RWPE2 (cell line): ENCODE measurements at regions not wholly inside any gene's neighbourhood (a gene's known extent, or its start where the extent isn't known, plus 50 kb on each side); places are given as distances from the start of the nearest gene placed in this dataset.

Source experiments
- ATAC-seq: fragments of 200-7000 bp; cut with Tn5 transposase; 3 replicates; pipeline ENCODE4 v1.9.1; 2021; ENCODE audit warnings: low read depth
- DNase-seq: peaks from one replicate; pipeline ENCODE4 v3.0.0-alpha.2; 2020; ENCODE audit warnings: low spot score
- H3K27ac ChIP-seq: fragments of 450-650 bp; 2 replicates; pipeline ENCODE4 v1.5.1; 2017; ENCODE audit warnings: mild to moderate bottlenecking; ENCODE audit not compliant: poor library complexity, severe bottlenecking
- H3K27me3 ChIP-seq: fragments of 250-450 bp; sonication (Bioruptor Pico); 2 replicates; pipeline ENCODE4 v1.5.1; 2021; ENCODE audit warnings: mild to moderate bottlenecking, moderate library complexity; ENCODE audit not compliant: insufficient read depth, poor library complexity, severe bottlenecking
- H3K36me3 ChIP-seq: fragments of 250-450 bp; sonication (Bioruptor Pico); 2 replicates; pipeline ENCODE4 v1.5.1; 2020; ENCODE audit warnings: low read depth, mild to moderate bottlenecking, moderate library complexity
- H3K4me1 ChIP-seq: fragments of 250-450 bp; sonication (Bioruptor Pico); 2 replicates; pipeline ENCODE4 v1.5.1; 2021; ENCODE audit warnings: mild to moderate bottlenecking, moderate library complexity; ENCODE audit not compliant: insufficient read depth, poor library complexity, severe bottlenecking
- H3K4me3 ChIP-seq: fragments of 250-450 bp; sonication (Bioruptor Pico); 2 replicates; pipeline ENCODE4 v1.5.1; 2021; ENCODE audit warnings: mild to moderate bottlenecking, moderate library complexity; ENCODE audit not compliant: severe bottlenecking
- H3K9me3 ChIP-seq: fragments of 250-450 bp; sonication (Bioruptor Pico); 2 replicates; pipeline ENCODE4 v1.5.1; 2021; ENCODE audit warnings: mild to moderate bottlenecking, moderate library complexity; ENCODE audit not compliant: severe bottlenecking
- CTCF ChIP-seq: fragments of 450-650 bp; IDR thresholded peaks from one replicate; pipeline ENCODE4 v1.5.1; 2017; ENCODE audit warnings: mild to moderate bottlenecking, moderate library complexity; ENCODE audit not compliant: poor library complexity, severe bottlenecking

GRCh38 chr1:217240656-217241055, 390.2 kb downstream of the GPATCH2 start:
- Histone ChIP-seq H3K27ac (no peak overlapping the region), H3K27me3 (no peaks in the 10 kb centered on the region), H3K4me3 (no peak overlapping the region), H3K36me3 (no peaks in the 10 kb centered on the region), H3K4me1 (no peaks in the 10 kb centered on the region), H3K9me3 (no peaks in the 10 kb centered on the region)
- DNase-seq = no peak
- no peak for ATAC-seq
- TF ChIP-seq CTCF = no peak

- DNase-seq (no peak), ATAC-seq (no peak)
- H3K4me3 ChIP-seq = no peak overlapping the region
- H3K27me3 ChIP-seq = no peaks in the 10 kb centered on the region
- no peak overlapping the region for H3K27ac ChIP-seq
- no peak for TF ChIP-seq CTCF
- H3K9me3 ChIP-seq = no peaks in the 10 kb centered on the region
- no peaks in the 10 kb centered on the region for H3K4me1 ChIP-seq
- no peaks in the 10 kb centered on the region for H3K36me3 ChIP-seq
These were observed 391.9 kb downstream of the GPATCH2 start for GRCh38 chr1:217238945-217239344.

- Histone ChIP-seq H3K4me3 (no peak overlapping the region), H3K27me3 (no peaks in the 10 kb centered on the region), H3K9me3 (no peaks in the 10 kb centered on the region), H3K4me1 (no peaks in the 10 kb centered on the region), H3K36me3 (no peaks in the 10 kb centered on the region), H3K27ac (no peak overlapping the region)
- DNase-seq = no peak
- no peak for ATAC-seq
- TF ChIP-seq CTCF = no peak
These were observed 400.5 kb downstream of the GPATCH2 start for GRCh38 chr1:217230412-217230811.

- TF ChIP-seq CTCF = no peak
- no peak overlapping the region for H3K4me3 ChIP-seq
- H3K4me1 ChIP-seq = no peaks in the 10 kb centered on the region
- no peaks in the 10 kb centered on the region for H3K27me3 ChIP-seq
- no peaks in the 10 kb centered on the region for H3K9me3 ChIP-seq
- ATAC-seq (no peak), DNase-seq (no peak)
- H3K36me3 ChIP-seq = no peaks in the 10 kb centered on the region
- no peak overlapping the region for H3K27ac ChIP-seq
These were observed 402.2 kb downstream of the GPATCH2 start for GRCh38 chr1:217228689-217229088.

- H3K27me3 ChIP-seq = no peaks in the 10 kb centered on the region
- no peaks in the 10 kb centered on the region for H3K9me3 ChIP-seq
- no peaks in the 10 kb centered on the region for H3K36me3 ChIP-seq
- no peak overlapping the region for H3K4me3 ChIP-seq
- TF ChIP-seq CTCF = no peak
- no peaks in the 10 kb centered on the region for H3K4me1 ChIP-seq
- no peak for DNase-seq
- no peak overlapping the region for H3K27ac ChIP-seq
- no peak for ATAC-seq
These were observed 406.7 kb downstream of the GPATCH2 start for GRCh38 chr1:217224201-217224600.
